HG02798 (cell line): ENCODE measurements at regions not wholly inside any gene's neighbourhood (a gene's known extent, or its start where the extent isn't known, plus 50 kb on each side); places are given as distances from the start of the nearest gene placed in this dataset.
A peak's percentile ranks its signal among the peaks of the same experiment; 100 is the strongest.
"Not testable (repeated sequence)": the region's sequence is repeated elsewhere in the genome, so short reads cannot be mapped to it uniquely, and the experiment has no call there.

ENCODE experiments used
- ATAC-seq: cut with Tn5 transposase; IDR thresholded peaks from one replicate; pipeline ENCODE4 v1.9.1; 2021; ENCODE audit warnings: mild to moderate bottlenecking; ENCODE audit not compliant: unreplicated experiment, poor library complexity

DNA sequence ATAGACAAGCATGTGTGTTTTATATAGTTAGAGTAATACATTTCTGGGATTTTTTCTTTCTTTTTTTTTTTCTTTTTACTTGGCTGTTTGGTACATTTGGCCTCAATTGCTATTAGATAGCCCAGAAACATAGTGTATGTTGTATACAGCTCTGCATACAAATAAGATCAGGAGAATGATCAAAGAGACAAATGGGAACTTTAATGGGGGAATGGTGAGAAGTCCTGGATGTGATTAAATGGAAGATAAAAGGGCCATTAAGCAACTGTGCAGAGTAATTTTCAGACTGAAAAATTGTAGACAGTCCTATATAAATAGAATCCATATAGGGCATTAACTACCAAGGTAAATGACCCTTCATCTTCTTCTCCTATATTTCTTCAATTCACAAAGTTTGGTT, 575.6 kb downstream of the EBF1 start:
- ATAC-seq, result no peak

DNA sequence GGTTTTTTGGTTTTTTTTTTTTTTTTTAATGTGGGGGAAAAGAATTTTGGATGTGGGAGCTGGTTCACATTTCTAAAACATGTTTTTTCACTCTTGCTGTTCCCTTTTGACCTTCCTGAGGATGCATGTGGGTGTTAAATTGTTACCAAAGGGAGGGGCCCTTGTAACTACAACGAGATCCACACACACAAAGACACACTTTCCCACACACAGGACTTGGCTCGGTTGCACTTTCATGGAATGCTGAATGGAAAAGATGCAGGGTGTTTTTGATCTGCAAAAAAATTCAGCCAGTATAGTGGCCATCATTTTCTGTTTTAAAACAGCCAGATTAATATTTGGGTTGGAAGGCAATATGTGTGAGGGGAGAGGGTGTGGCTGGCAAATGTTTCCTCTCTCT, 576.9 kb downstream of the EBF1 start:
- no peak for ATAC-seq

DNA sequence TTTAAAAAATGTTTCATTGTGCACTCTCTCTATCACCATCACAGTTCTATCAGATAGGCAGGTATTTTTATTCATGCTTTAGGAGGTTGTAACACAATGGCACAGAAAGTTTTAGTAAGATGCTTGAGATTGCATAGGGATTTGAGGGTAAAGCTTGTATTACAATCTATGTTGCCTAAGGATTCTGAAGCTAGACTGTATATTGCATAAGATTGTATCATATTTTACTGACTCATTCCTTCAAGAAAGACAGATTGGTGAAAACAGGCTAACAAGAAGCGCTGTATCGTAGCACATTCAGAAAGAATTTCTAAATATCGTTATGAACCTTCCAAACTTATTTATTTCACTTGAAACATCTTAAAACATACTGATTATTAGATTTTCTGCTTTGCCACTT, 577.7 kb downstream of the EBF1 start:
- no peak for ATAC-seq

DNA sequence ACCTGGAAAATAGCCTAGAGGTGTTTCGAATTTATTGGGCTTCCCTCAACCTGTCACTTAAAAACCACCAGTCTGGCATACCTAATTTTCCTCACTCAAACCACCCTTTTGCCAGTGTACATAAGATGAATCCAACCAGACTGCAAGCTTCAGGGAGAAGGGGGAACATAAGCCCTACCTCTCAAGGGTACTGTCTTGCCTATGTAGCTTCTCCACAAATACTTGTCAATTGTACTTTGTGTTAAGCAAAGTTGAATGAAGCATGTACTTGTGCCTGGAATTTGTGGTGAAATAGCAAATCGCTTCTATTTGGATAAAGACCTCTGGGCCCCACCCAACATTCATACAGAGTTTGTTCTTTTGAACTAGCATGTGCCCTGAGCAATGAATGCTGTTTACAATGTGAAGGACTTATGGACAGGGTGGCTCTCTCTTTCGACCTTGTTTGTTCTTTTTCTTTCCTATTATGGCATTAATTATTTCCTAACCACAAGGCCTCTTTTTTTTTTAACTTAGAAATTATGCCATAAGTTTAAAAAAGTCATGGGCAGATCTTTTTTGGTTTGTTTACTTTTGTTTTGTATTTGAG, 580.2 kb downstream of the EBF1 start:
- ATAC-seq, result no peak

DNA sequence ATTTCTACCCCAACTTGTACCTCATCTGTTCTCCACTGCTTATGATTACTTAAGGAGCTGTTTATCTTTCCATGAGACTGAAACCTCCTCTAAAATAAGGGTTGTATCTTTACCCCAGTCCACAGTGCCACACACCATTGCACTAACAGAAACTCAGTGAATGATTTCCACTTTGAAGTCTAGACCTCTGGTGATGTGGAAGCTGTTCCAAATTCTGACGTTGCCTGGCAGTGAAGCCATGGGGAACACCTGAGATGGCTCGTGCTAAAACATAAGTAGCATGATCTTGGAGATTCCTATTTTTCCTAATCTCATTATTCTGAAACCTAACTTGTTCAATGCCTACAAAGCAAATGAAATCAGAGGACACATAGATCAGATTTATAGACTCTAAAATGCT, 583.2 kb downstream of the EBF1 start:
- ATAC-seq, result no peak

DNA sequence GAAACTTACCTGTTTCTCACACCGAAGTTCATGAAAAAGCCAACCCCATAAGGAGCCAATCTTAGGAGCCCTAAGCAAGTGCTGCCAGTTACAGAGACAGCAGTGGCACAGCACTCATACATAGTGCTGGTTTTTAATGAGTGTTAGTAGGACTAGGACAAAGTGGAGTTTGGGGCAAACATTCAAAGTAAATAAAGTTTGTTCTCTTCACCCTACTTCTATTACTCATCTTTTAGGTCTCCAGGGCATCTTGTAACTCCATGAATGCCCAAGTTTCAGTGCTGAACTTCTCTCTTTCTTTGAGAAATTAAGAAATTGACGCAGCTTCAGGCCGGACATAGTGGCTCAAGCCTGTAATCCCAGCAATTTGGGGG, 584.7 kb downstream of the EBF1 start:
- no peak for ATAC-seq

DNA sequence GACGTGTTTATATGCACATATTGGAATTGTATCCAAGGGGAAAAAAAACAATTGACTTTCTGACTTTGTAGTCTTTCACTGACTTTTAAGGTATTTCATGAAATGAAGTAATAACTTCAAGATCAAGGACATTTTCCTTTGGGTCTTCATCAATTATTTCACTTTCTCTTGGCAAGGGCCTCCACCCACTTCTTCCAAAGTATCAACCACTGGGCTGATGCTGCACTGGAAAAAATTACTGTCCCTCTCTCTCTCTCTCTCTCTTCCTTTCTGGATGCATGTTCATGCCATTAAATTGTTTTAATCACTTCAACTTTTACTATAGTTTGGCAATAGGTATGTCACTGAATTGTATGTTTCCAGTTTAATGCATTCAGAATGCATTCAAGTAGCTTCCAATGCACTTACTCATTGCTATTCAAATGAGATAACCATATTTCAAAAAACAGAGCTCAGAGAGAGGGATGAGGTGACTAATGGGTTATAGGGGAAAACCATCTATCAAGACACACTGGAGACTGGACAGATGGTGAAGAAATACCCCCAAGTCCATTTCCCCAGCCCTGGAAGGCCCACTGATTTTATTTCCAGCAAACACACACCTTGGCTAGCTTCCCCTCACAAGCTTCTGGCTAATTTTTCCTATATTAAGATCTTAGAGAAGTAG, 585.3 kb downstream of the EBF1 start:
- ATAC-seq, result no peak

DNA sequence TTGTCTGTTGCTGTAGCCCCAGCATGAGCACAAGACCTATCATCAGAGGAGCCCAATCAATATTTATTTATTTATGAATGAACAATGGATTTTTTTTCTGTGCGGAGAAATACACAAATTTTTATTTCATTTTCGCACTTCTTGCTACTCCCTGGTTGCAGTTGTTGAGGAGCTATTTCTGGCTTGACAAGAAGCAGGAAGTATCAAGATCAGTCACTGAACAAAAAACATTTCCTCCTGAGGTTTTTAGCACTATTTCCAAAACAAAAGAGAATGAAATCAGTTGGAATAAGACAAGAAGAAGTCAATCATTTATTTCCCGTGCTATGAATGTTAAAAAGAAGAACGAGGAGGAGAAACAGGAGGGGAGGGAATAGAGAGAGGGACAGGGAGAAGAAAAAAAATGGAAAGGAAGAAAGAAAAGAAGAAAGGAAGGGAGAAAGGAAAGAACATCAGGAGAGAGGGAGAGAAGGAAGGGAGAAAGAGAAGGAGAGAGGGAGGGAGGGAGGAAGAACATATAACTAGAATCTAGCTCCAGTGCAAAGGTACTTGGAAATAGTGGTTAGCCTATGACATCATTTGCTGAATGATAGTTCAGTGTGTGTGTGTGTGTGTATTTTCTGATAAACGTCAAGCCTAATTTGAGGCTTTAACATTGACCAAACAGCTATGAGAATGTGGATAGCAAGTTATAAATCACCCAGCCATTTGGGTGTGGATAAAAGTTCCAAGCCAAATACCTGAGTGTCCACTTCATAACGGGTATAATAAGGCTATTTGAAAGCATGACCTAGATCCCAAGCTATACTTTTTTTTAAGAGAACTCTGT, 586.0 kb downstream of the EBF1 start:
- no peak for ATAC-seq

DNA sequence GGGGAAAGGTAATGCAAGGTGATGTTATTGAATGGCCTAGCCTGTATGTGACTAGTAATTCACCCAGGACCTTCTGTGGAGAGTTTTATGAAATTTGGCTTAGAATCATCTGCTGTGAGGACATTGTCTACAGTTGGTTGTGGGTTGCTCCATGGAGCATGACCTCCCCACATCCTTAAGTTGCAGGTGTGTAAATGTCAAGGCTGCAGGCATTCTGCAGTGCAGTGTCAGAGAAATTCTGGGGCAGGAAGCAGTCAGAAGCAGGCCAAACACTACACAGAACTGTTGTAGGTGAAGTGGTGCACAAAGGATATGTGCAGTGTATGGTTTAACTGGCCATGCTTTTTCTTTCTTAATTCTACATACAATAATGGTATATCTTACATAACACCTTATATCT, 588.3 kb downstream of the EBF1 start:
- peak; percentile 53 for ATAC-seq

DNA sequence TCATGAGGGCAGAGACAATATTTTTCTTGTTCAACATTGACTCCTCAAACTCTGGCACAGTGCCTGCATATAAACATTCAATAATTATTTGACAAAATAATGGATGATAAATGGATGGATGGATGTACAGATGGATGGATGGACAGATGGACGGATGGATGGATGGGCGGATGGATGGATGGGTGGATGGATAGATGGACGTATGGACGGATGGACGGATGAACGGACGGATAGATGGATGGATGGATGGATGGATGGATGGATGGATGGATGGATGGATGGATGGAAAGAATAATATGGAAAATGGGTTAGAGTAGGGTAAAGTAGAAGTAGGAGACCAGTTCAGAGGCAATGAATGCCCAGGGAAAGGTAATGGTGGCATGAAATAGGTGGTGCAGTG, 589.2 kb downstream of the EBF1 start:
- ATAC-seq, result no peak

DNA sequence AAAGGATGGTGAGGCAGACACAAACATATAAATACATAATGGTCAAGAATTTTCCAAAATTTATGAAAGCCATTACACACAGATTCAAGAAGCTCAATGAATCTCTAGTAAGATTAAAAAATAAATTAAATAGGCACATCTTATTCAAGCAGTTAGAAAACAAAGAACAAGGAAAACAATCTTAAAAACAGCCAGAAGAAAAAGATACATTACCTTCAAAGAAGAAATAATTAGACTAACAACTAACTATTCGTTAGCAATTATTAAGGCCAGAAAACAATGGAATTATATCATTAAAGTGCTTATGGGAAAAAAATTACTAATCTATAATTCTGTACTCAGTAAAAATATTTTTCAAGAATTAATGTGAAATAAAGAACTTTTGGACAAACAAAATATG, 593.1 kb downstream of the EBF1 start:
- no peak for ATAC-seq

DNA sequence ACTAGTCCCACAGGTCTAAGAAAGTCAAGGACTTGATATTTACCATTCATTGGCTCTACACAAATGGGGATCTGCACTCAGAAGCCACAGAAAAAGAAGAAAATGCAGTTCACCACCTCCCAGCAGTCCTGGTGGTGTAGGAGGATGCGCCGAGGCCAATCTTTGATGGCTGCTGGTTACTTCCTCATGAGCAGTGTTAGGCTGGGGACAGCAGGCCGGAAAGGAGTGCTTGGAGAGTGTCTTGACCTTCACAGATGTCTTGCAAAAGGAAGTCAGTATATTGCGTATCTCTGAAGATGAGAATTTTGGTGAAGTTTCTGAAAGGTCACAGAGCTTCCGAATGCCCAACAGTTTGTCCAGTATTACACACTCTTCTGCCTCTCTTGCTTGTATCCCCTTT, 597.0 kb downstream of the EBF1 start:
- ATAC-seq, result no peak

DNA sequence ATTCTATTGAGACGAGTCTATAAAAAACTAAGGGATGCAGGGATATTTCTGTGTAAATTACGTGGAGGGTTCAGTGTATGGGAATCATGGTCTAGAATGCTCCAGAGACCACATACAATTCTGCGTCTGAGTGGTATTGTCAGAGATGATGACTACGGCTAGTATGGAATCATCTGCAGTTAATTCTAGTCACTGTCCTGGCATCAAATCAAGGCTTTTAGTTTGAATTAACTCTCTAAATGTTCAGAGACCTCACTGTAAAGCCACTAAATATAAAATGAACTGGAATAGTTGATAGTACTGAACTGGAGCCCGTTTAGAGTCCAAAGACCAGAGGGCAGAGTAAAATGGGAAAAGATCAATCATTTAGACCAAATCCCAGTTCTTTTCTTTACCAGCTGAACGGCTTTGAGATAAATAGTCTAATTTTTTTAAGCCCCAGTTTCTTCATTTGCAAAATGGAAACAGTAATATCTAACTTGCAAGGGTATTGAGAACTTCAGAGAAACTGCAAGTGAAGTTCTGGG, 599.8 kb downstream of the EBF1 start:
- ATAC-seq, result no peak

DNA sequence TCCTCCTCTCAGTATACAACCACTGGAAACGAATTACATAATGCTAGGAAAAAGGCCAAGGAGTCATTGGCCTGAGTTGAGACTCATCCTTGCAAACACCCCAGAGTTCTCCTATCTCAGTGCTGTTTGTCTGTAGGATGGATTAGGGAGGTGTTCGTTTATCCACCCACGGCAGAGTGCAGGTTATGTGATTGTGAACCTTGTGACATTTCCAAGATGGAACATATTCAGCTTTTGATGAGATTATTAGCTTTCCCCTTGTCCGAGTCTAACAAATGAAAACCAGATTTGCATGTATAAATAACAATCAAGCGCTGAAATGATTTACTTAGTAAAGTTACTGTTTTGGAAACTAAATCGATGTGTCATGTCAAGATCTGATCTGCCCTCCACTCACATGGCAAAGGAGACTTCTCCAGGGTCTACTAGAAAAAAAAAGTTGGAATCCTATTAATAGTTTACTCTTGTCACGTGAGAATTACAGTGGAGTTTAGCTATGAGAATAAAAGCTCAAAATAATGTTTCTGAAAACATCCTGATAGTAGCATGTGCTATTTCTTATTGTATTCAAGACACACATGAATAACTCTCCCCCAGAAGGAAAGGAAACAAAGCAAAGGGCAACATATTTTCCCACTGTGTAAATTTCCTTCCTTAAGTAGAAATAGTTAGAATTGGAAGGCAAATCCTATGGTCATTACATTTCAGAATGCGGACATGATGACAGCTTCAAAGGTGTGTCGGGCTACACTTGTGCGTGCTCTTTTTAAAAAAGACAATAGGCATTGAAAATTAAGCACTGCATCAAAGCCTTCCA, 600.4 kb downstream of the EBF1 start:
- ATAC-seq, result no peak

DNA sequence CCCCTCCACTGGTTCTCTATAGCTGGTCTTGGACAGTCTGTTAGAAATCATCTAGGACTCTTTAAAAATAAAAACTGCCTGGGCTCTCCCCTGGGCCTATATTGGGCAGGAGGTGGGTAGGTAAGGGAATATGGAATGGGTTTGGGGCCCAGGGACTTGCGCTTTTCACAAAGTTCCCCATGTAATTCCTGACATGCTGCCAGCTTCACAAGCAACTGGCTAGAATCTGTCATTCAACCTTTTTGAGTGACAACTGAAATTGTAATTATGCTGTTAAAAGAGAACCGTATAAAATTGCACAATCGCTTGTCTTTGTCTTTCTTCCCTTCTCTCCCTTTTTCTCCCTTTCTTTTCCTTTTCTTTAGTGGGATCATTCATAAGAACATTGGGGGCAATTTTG, 603.1 kb downstream of the EBF1 start:
- ATAC-seq, result no peak

DNA sequence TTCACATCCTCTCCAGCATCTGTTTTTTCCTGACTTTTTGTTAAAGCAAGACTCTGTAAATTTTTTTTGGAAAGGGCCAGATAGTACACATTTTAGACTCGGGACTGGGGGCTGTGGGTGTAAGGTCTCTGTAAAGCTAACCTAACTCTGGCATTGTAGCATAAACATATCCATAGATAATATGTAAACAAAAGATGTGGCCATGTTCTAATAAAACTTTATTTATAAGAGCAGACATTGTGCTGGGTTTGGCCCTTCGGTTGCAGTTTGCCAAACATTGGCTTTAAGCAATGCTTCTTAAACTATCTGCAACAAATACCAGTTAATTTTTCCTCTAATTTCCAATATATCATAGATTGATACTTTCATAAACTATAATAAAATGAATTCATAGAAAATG, 605.2 kb downstream of the EBF1 start:
- no peak for ATAC-seq

DNA sequence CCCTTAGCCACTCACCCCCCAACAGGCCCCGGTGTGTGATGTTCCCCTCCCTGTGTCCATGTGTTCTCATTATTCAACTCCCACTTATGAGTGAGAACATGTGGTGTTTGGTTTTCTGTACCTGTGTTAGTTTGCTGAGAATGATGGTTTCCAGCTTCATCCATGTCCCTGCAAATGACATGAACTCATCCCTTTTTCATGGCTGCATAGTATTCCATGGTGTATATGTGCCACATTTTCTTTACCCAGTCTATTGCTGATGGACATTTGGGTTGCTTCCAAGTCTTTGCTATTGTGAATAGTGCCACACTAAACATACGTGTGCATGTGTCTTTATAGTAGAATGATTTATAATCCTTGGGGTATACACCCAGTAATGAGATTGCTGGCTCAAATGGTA, 605.7 kb downstream of the EBF1 start:
- ATAC-seq, result not testable (repeated sequence)

DNA sequence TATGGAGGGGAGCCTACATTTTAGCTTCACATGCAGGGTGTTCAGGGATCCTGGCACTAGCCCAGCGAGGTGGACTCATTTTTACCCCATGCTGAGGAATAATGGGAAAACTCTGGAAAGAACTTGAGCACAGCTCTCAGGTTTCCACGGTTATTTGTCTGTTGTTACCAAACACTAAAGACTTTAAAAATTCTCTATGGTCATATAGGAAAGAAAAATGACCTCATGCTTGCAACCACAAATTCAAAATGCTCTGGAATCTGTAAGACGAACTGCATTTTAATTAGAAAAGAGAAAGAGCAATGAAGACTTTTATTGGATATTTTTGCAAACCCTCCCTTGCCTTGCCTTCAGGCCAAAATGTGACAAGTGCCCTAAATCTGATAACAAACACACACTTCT, 606.9 kb downstream of the EBF1 start:
- no peak for ATAC-seq

DNA sequence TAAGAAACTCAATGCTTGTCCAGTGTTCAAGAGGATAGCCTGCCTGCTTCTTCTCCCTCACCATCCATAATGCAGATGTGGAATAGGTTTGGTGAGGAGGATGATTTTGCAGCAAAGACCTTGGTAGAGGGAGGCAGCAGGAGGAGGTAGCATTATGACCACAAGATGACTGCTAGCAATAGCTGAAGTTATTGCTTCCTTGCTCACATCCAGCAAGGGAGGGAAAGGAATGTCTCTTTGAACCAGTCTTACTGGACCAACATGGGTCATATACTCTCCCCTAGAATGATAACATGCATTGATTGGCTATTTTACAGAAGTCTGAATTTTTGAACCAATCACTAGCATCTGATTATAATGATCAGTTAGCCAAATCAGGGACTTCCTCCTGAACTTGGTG, 607.6 kb downstream of the EBF1 start:
- ATAC-seq, result no peak

DNA sequence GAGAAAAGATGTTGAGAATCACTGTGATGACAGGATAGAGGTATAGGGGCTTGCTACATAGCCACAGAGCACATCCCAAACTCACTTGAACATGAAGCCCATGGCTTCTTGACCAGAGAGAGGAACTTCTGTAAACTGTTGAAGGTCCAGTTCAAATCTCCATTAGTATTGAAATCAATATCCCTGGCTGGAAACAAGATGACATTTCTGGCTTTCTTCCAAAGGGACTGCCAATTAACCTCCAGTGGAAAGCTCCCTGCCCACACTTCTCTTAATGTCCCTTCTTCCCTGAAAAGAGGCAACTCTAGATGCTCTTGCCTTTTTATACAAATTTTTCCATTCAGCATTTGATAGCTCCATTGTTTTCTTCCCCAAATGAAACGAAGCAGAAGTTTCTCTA, 612.1 kb downstream of the EBF1 start:
- no peak for ATAC-seq

DNA sequence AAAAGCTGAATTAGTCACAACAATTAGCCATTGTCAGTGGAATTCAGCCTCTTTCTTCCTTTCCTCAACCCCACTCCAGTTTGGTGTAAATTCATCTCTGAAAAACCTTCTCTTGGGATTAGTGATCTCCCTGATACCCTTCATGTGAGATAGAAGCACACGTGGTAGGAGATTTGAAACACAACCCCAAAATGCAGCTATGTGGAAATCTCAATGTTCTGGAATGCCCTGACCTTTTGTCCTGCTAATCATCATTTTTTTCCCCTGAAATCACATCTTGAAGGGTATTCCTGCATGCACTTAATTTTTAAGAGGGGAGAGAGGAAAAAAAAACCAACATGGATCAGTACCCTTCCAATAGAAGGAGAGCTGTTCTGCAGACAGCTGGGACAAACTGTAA, 612.6 kb downstream of the EBF1 start:
- ATAC-seq, result no peak
